ENCODE measurements at regions not wholly inside any gene's neighbourhood (a gene's known extent, or its start where the extent isn't known, plus 50 kb on each side); places are given as distances from the start of the nearest gene placed in this dataset.

- TF ChIP-seq FOXP2 (optimal IDR thresholded peaks at IDR 0.05; ENCODE audit: borderline replicate concordance, extremely low read depth, extremely low read length, insufficient read depth) (no peak), TAF1 (IDR thresholded peaks at IDR 0.05; ENCODE audit: borderline replicate concordance, insufficient read depth, low read length) (no peak)
Observed at GRCh38 chr12:107221913-107222312, 128.6 kb upstream of the CRY1 start.
